Adrenal gland (tissue), 5 donors: ENCODE measurements at regions not wholly inside any gene's neighbourhood (a gene's known extent, or its start where the extent isn't known, plus 50 kb on each side); places are given as distances from the start of the nearest gene placed in this dataset.

ENCODE experiments used
- CTCF ChIP-seq, 6 experiments: fragments of 450-650 bp in 4 of 6; fragments of 200-600 bp in 2 of 6; sonication (generic) in 1 of 6; IDR thresholded peaks; 1 replicate in 5 of 6; 2 replicates in 1 of 6; pipeline versions ENCODE4 v1.5.1 to v1.8.0; 2016 to 2021; ENCODE audit warnings: antibody characterized with exemption in 6 of 6, mild to moderate bottlenecking in 2 of 6, moderate library complexity in 1 of 6
- POLR2A ChIP-seq, 2 donors: fragments of 450-650 bp; IDR thresholded peaks; one replicate each; pipeline ENCODE4 v1.6.1; 2017; ENCODE audit warnings: antibody characterized with exemption in 2 of 2, mild to moderate bottlenecking in 2 of 2, moderate library complexity in 1 of 2
- donor health status: DM: no; HTN: no; CAD: no.

- TF ChIP-seq CTCF (IDR thresholded peaks at IDR 0.05) (no peak), POLR2A (IDR thresholded peaks at IDR 0.05) (no peak)
Measured at GRCh38 chr17:73706858-73707257, 62.6 kb upstream of the SDK2 start.
